GM13976 (cell line): ENCODE measurements at regions not wholly inside any gene's neighbourhood (a gene's known extent, or its start where the extent isn't known, plus 50 kb on each side); places are given as distances from the start of the nearest gene placed in this dataset.
"Not testable (repeated sequence)": the region's sequence is repeated elsewhere in the genome, so short reads cannot be mapped to it uniquely, and the experiment has no call there.

Source experiments
- DNase-seq: peaks from one replicate; pipeline ENCODE4 v3.0.0; 2012; ENCODE audit warnings: low spot score
- CTCF ChIP-seq: IDR thresholded peaks from 2 replicates; pipeline ENCODE4 v1.5.1; 2012; ENCODE audit warnings: borderline replicate concordance, mild to moderate bottlenecking; ENCODE audit not compliant: insufficient read depth; ENCODE audit errors: extremely low read depth, missing control alignments, control extremely low read depth
- in situ Hi-C: fragments of 300-500 bp; cut with MboI; formaldehyde crosslinking; loops from one replicate; pipeline ENCODE4 v1.12.0; 2022; ENCODE audit warnings: low sequenced_read_pairs, mixed read lengths, inconsistent platforms; ENCODE audit not compliant: unreplicated experiment

GRCh38 chr6:132194529-132194928 lies 206.7 kb downstream of the MOXD1 start:
- in situ Hi-C loops = no loop called here
- no peak for TF ChIP-seq CTCF
- no peak for DNase-seq

GRCh38 chr6:132192631-132193030 lies 208.6 kb downstream of the MOXD1 start:
- DNase-seq = no peak
- TF ChIP-seq CTCF = no peak
- in situ Hi-C loops = no loop called here

GRCh38 chr6:132190815-132191175 lies 210.5 kb downstream of the MOXD1 start:
- no peak for TF ChIP-seq CTCF
- no peak for DNase-seq
- in situ Hi-C loops = no loop called here

GRCh38 chr6:132190097-132190814 lies 211.0 kb downstream of the MOXD1 start:
- no peak for TF ChIP-seq CTCF
- DNase-seq = peak; percentile 41
- in situ Hi-C loops = no loop called here

- no peak for TF ChIP-seq CTCF
- DNase-seq = no peak
- in situ Hi-C loops = no loop called here
Measured at GRCh38 chr6:132188556-132189264, 212.6 kb downstream of the MOXD1 start.

GRCh38 chr6:132187816-132188215 lies 213.5 kb downstream of the MOXD1 start:
- no peak for DNase-seq
- in situ Hi-C loops = no loop called here
- TF ChIP-seq CTCF = no peak

GRCh38 chr6:132184966-132185365 lies 216.3 kb downstream of the MOXD1 start:
- DNase-seq, in situ Hi-C loops: not testable (repeated sequence)
